ENCODE measurements at regions not wholly inside any gene's neighbourhood (a gene's known extent, or its start where the extent isn't known, plus 50 kb on each side); places are given as distances from the start of the nearest gene placed in this dataset.

GRCh38 chr15:45849136-45849535 is 214.3 kb downstream of the SQOR start (continued):
- TF ChIP-seq REST (IDR thresholded peaks at IDR 0.05) (no peak), YY1 (IDR thresholded peaks at IDR 0.05) (no peak)

DNA sequence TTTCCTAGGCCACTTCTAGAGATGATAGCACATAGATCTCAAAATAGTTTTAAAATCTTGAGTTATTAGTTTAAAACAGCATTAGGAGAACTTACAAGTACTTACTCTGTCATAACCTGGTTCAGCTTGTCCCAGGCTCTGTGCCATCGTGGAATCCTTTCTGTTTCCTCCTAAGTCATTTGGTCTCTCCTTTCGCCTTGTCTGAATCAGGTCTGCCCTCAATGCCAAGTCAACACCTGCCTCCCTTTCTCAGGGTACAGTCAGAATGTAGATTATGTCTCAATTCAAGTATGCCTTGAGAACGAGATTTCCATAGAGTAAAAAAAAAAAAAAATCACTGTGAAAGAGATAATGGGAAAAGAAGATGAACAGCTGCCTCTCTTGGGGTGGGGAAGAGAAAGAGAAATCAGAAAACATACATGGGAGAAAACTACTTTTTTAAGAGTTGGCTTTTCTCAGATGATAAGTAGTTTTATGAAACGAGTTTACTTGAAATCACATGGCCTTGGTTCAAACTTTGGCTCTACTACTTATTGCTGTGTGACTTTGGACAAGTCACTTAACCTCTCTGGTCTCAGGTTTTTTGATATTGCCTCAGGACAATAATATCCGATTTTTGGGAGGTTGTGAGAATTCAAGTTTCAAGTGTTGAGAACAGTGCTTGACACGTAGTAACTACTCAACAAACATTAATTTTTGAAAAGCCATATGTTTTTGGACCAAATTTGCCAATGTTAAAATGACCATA is 219.8 kb downstream of the SQOR start:
- H3K4me3 ChIP-seq (ENCODE audit: low read depth in 1 of 3, low read length in 3 of 3), result no peak overlapping the region
- H3K27ac ChIP-seq (ENCODE audit: low read depth in 1 of 2, low read length in 2 of 2), result no peak overlapping the region

GRCh38 chr15:45855210-45855906 is 220.5 kb downstream of the SQOR start:
- no peaks in the 10 kb centered on the region for H3K4me1 ChIP-seq (ENCODE audit: control insufficient read depth in 4 of 4, insufficient read depth in 4 of 4, low read length in 3 of 4)
- H3K9me3 ChIP-seq (ENCODE audit: control insufficient read depth in 4 of 4, low read length in 3 of 4), result peaks cover 0 to 2% (median under 1%) of the 10 kb centered on the region in 4 donors
- no peaks in the 10 kb centered on the region for H3K27me3 ChIP-seq (ENCODE audit: control insufficient read depth in 4 of 4, insufficient read depth in 4 of 4, low read length in 3 of 4)
- no peak overlapping the region for H3K4me3 ChIP-seq (ENCODE audit: low read depth in 1 of 3, low read length in 3 of 3)
- H3K9ac ChIP-seq (ENCODE audit: low read depth in 1 of 2, low read length in 2 of 2), result no peak overlapping the region
- H3K27ac ChIP-seq (ENCODE audit: low read depth in 1 of 2, low read length in 2 of 2), result no peak overlapping the region
- WGBS, result 46% methylated on average over 4 of the region's 4 CpGs
- no peaks in the 10 kb centered on the region for H3K36me3 ChIP-seq (ENCODE audit: control insufficient read depth in 4 of 4, insufficient read depth in 3 of 4, low read depth in 1 of 4, low read length in 3 of 4)
- no peak for DNase-seq (ENCODE audit: low spot score)
- TF ChIP-seq FOXA1 (IDR thresholded peaks at IDR 0.05) (no peak), RXRA (IDR thresholded peaks at IDR 0.05) (no peak), MAX (IDR thresholded peaks at IDR 0.05) (no peak), YY1 (IDR thresholded peaks at IDR 0.05) (no peak), FOXA2 (IDR thresholded peaks at IDR 0.05) (no peak), ZBTB33 (IDR thresholded peaks at IDR 0.05) (no peak), SP1 (IDR thresholded peaks at IDR 0.05) (no peak), HNF4A (conservative IDR thresholded peaks at IDR 0.05) (no peak), HNF4G (IDR thresholded peaks at IDR 0.05) (no peak), EGR1 (IDR thresholded peaks at IDR 0.05; ENCODE audit: low read depth in 2 of 2) (no peak), RAD21 (IDR thresholded peaks at IDR 0.05) (no peak), GABPA (IDR thresholded peaks at IDR 0.05 in 1 of 2, conservative IDR thresholded peaks at IDR 0.05 in 1 of 2) (no peak), TAF1 (conservative IDR thresholded peaks at IDR 0.05) (no peak)
- TF ChIP-seq, protein P1, sequence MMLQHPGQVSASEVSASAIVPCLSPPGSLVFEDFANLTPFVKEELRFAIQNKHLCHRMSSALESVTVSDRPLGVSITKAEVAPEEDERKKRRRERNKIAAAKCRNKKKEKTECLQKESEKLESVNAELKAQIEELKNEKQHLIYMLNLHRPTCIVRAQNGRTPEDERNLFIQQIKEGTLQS (IDR thresholded peaks at IDR 0.05), result no peak

More for the DNA sequence above, 219.8 kb downstream of the SQOR start:
- Histone ChIP-seq H3K4me1 (ENCODE audit: control insufficient read depth in 4 of 4, insufficient read depth in 4 of 4, low read length in 3 of 4) (no peaks in the 10 kb centered on the region), H3K9me3 (ENCODE audit: control insufficient read depth in 4 of 4, low read length in 3 of 4) (peaks cover 0 to 2% (median under 1%) of the 10 kb centered on the region in 4 donors), H3K27me3 (ENCODE audit: control insufficient read depth in 4 of 4, insufficient read depth in 4 of 4, low read length in 3 of 4) (no peaks in the 10 kb centered on the region), H3K9ac (ENCODE audit: low read depth in 1 of 2, low read length in 2 of 2) (no peak overlapping the region), H3K36me3 (ENCODE audit: control insufficient read depth in 4 of 4, insufficient read depth in 3 of 4, low read depth in 1 of 4, low read length in 3 of 4) (no peaks in the 10 kb centered on the region)
- DNase-seq (ENCODE audit: low spot score), result no peak
- WGBS, result 83% methylated on average over 6 of the region's 6 CpGs
- TF ChIP-seq EGR1 (IDR thresholded peaks at IDR 0.05; ENCODE audit: low read depth in 2 of 2) (no peak), TAF1 (conservative IDR thresholded peaks at IDR 0.05) (no peak), MAX (IDR thresholded peaks at IDR 0.05) (no peak), FOXA2 (IDR thresholded peaks at IDR 0.05) (no peak), RXRA (IDR thresholded peaks at IDR 0.05) (no peak), RAD21 (IDR thresholded peaks at IDR 0.05) (no peak), HNF4A (conservative IDR thresholded peaks at IDR 0.05) (no peak), NR2F2 (IDR thresholded peaks at IDR 0.05) (no peak), FOXA1 (IDR thresholded peaks at IDR 0.05) (no peak), YY1 (IDR thresholded peaks at IDR 0.05) (no peak), HNF4G (IDR thresholded peaks at IDR 0.05) (no peak)
- TF ChIP-seq, protein P1 (IDR thresholded peaks at IDR 0.05), result no peak
- TF ChIP-seq, protein P2, sequence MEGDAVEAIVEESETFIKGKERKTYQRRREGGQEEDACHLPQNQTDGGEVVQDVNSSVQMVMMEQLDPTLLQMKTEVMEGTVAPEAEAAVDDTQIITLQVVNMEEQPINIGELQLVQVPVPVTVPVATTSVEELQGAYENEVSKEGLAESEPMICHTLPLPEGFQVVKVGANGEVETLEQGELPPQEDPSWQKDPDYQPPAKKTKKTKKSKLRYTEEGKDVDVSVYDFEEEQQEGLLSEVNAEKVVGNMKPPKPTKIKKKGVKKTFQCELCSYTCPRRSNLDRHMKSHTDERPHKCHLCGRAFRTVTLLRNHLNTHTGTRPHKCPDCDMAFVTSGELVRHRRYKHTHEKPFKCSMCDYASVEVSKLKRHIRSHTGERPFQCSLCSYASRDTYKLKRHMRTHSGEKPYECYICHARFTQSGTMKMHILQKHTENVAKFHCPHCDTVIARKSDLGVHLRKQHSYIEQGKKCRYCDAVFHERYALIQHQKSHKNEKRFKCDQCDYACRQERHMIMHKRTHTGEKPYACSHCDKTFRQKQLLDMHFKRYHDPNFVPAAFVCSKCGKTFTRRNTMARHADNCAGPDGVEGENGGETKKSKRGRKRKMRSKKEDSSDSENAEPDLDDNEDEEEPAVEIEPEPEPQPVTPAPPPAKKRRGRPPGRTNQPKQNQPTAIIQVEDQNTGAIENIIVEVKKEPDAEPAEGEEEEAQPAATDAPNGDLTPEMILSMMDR (IDR thresholded peaks at IDR 0.05; ENCODE audit: low read depth, low read length, missing input control), result no peak
